HG03460 (cell line): ENCODE measurements at regions not wholly inside any gene's neighbourhood (a gene's known extent, or its start where the extent isn't known, plus 50 kb on each side); places are given as distances from the start of the nearest gene placed in this dataset.

Experiments
- ATAC-seq: cut with Tn5 transposase; IDR thresholded peaks from one replicate; pipeline ENCODE4 v1.9.1; 2021; ENCODE audit not compliant: unreplicated experiment

- ATAC-seq: no peak
Measured at GRCh38 chr3:124174476-124174875, 182.6 kb upstream of the ROPN1 start.

GRCh38 chr3:124174910-124175874 lies 183.3 kb upstream of the ROPN1 start:
- no peak for ATAC-seq

GRCh38 chr3:124177071-124177470 lies 185.1 kb upstream of the ROPN1 start:
- no peak for ATAC-seq

- no peak for ATAC-seq
Measured at GRCh38 chr3:124178531-124178930, 186.6 kb upstream of the ROPN1 start.

- no peak for ATAC-seq
Measured at GRCh38 chr3:124200407-124200806, 208.5 kb upstream of the ROPN1 start.

- no peak for ATAC-seq
Measured at GRCh38 chr3:124201226-124201625, 209.3 kb upstream of the ROPN1 start.

- no peak for ATAC-seq
Measured at GRCh38 chr3:124201786-124202185, 209.9 kb upstream of the ROPN1 start.

GRCh38 chr3:124202754-124203153 lies 210.8 kb upstream of the ROPN1 start:
- no peak for ATAC-seq

- no peak for ATAC-seq
Measured at GRCh38 chr3:124203292-124203691, 211.4 kb upstream of the ROPN1 start.

GRCh38 chr3:124206225-124207055 lies 214.5 kb upstream of the ROPN1 start:
- ATAC-seq: no peak

GRCh38 chr3:124207077-124207476 lies 215.2 kb upstream of the ROPN1 start:
- no peak for ATAC-seq

- peak; percentile 95 for ATAC-seq
Measured at GRCh38 chr3:124207873-124208485, 216.1 kb upstream of the ROPN1 start.

- ATAC-seq: no peak
Measured at GRCh38 chr3:124209426-124209825, 217.5 kb upstream of the ROPN1 start.

GRCh38 chr3:124210899-124211298 lies 219.0 kb upstream of the ROPN1 start:
- no peak for ATAC-seq

GRCh38 chr3:124213641-124214040 lies 221.7 kb upstream of the ROPN1 start:
- no peak for ATAC-seq

GRCh38 chr3:124217542-124217941 lies 225.6 kb upstream of the ROPN1 start:
- ATAC-seq: no peak

- ATAC-seq: no peak
Measured at GRCh38 chr3:124221422-124221821, 229.5 kb upstream of the ROPN1 start.

GRCh38 chr3:124223853-124224252 lies 231.9 kb upstream of the ROPN1 start:
- ATAC-seq: no peak

GRCh38 chr3:124227150-124227630 lies 235.3 kb upstream of the ROPN1 start:
- ATAC-seq: no peak

GRCh38 chr3:124229420-124229819 lies 237.5 kb upstream of the ROPN1 start:
- no peak for ATAC-seq

GRCh38 chr3:124229836-124230235 lies 237.9 kb upstream of the ROPN1 start:
- no peak for ATAC-seq
